IPS-15b (cell line): ENCODE measurements at regions not wholly inside any gene's neighbourhood (a gene's known extent, or its start where the extent isn't known, plus 50 kb on each side); places are given as distances from the start of the nearest gene placed in this dataset.

Experiments used
- H3K27me3 ChIP-seq: one replicate; pipeline ENCODE4 v1.6.1; 2013; ENCODE audit warnings: low read length; ENCODE audit not compliant: control insufficient read depth, insufficient read depth
- H3K36me3 ChIP-seq: one replicate; pipeline ENCODE4 v1.6.1; 2013; ENCODE audit warnings: low read length; ENCODE audit not compliant: control insufficient read depth, insufficient read depth
- H3K4me1 ChIP-seq: one replicate; pipeline ENCODE4 v1.6.1; 2013; ENCODE audit warnings: mild to moderate bottlenecking, low read length; ENCODE audit not compliant: control insufficient read depth, insufficient read depth
- H3K4me3 ChIP-seq: one replicate; pipeline ENCODE4 v1.5.1; 2013; ENCODE audit warnings: low read depth, low read length
- H3K9ac ChIP-seq: one replicate; pipeline ENCODE4 v1.6.1; 2013; ENCODE audit warnings: low read depth, mild to moderate bottlenecking, low read length
- H3K9me3 ChIP-seq: one replicate; pipeline ENCODE4 v1.6.1; 2013; ENCODE audit warnings: mild to moderate bottlenecking, low read length; ENCODE audit not compliant: control insufficient read depth, insufficient read depth

DNA sequence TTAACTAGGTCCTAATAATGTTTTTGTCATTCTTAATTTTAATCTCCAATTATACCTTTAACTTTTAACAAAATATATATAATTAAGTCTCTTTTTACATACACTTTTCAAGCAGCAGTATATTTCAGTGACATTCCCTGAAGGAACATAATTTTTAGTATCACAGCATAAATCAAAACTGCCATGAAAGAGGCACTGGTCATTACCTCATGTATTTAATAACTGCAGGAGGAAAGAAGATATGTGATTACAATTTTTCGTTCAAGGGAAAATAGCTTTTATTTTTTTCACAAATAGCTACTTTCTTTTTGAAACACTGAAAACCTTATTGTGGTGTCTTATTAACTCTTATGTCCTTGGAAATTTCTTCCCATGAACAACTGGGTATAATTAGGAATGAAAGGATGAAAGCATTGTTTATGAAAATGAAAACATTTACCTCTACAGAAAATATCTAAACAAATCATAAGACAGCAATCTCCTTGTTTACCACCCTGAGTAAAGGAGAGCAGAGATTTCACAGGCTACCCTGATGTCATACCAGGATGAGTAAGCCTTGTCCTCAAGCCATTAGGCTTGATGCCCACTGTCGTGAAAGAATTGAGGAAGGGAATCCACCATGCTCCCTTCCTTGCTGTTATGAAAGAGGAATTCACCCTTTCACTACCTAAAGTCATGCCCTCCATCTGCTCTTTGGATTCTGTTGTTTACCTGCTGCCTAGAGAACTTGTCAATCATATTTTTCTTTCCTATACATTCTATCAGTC is 877.2 kb upstream of the PCDH20 start:
- H3K9ac ChIP-seq = no peak overlapping the region
- H3K4me3 ChIP-seq = no peak overlapping the region
- H3K27me3 ChIP-seq = no peaks in the 10 kb centered on the region
- H3K36me3 ChIP-seq = no peaks in the 10 kb centered on the region
- H3K9me3 ChIP-seq = no peaks in the 10 kb centered on the region
- H3K4me1 ChIP-seq = no peaks in the 10 kb centered on the region

DNA sequence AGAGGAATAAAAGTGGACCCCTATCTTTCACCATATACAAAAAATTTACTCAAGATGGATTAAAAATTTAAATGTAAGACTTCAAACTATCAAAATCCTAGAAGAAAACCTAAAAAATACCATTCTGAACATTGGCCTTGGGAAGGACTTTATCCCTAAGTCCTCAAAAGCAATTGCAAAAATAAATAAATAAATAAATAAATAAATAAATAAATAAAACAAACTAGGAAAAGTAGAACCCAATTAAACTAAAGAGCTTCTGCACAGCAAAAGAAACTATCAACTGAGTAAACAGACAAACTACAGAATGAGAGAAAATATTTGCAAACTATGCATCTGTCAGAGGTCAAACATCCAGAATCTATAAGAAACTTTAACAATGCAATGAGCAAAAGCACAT is 874.9 kb upstream of the PCDH20 start:
- no peaks in the 10 kb centered on the region for H3K9me3 ChIP-seq
- no peaks in the 10 kb centered on the region for H3K4me1 ChIP-seq
- H3K4me3 ChIP-seq = no peak overlapping the region
- no peaks in the 10 kb centered on the region for H3K36me3 ChIP-seq
- no peaks in the 10 kb centered on the region for H3K27me3 ChIP-seq
- no peak overlapping the region for H3K9ac ChIP-seq

DNA sequence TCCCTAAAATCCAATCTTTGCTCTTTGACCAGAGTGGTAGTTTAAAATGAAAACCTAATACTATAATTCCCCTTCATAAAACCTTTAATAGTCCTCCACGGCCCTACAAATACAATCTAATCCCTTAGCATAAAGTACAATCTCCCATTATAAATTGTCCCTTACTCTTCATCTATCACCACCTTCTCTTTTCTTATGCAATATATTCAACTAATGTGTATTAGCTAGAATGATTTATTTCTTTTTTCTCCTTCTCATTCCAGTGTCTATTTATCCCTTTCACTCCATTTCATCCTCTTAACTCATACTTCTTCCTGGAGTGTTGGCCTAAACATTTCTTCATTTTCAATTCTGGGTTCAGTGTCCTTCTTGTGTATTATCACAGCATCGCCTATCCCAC is 872.1 kb upstream of the PCDH20 start:
- Histone ChIP-seq H3K36me3 (no peaks in the 10 kb centered on the region), H3K9me3 (no peaks in the 10 kb centered on the region), H3K4me1 (no peaks in the 10 kb centered on the region), H3K27me3 (no peaks in the 10 kb centered on the region), H3K4me3 (no peak overlapping the region), H3K9ac (no peak overlapping the region)

DNA sequence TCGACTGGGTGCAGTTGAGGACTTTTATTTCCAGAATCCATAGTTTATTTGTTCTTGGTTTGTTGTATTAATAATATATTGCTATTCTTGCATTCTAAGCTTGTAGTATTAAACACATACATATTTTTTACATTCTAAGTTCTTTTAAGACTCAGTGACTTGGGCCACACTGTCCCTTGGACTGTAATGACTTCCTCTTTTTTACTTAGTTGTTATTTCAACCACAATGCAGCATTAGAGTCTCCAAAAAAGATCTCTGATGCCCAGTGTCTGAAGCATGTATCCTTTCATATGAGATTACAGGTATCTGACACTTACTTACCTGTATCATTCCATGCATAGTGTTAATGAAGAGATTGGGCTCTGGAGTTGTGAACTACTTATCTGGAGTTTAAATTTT is 864.9 kb upstream of the PCDH20 start:
- Histone ChIP-seq H3K9ac (no peak overlapping the region), H3K9me3 (no peaks in the 10 kb centered on the region), H3K36me3 (no peaks in the 10 kb centered on the region), H3K27me3 (no peaks in the 10 kb centered on the region), H3K4me3 (no peak overlapping the region), H3K4me1 (no peaks in the 10 kb centered on the region)

DNA sequence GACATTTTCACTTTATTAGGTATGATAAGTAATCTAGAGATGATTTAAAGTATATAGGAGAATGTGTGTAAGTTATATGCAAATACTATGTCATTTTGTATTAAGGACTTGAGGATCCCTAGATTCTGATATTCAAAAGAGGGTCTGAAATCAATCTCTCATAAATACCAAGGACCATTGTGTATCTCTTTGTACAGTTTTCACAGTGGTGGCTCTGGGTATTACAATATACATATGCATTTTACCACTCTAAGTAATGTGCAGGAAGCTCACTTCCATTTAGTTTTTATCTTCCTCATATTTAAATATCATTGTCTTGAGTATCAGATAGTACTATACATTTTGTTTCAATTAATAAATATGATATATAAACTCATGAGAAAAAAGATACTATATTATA is 862.6 kb upstream of the PCDH20 start:
- Histone ChIP-seq H3K36me3 (no peaks in the 10 kb centered on the region), H3K27me3 (no peaks in the 10 kb centered on the region), H3K9ac (no peak overlapping the region), H3K9me3 (no peaks in the 10 kb centered on the region), H3K4me3 (no peak overlapping the region), H3K4me1 (no peaks in the 10 kb centered on the region)

DNA sequence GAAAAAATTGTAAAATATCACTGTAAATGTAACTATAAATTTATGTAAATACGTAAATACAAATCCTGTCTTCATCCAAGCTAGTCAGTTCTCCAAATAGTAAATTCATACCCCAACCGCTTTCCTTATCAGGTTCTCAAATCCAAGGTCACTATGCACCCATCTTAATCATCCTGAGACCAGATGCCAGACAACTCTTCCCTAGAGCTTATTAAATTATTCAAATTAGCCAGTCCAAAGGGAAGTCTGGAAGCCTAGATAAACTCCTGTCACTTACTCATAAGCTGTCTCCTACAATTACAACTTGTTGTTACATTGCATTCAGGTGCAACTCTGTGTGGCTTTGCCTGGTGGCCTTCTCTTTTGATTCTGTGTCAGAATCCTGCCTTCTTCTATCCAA is 836.1 kb upstream of the PCDH20 start:
- no peak overlapping the region for H3K9ac ChIP-seq
- no peaks in the 10 kb centered on the region for H3K27me3 ChIP-seq
- no peaks in the 10 kb centered on the region for H3K9me3 ChIP-seq
- H3K4me1 ChIP-seq = no peaks in the 10 kb centered on the region
- no peaks in the 10 kb centered on the region for H3K36me3 ChIP-seq
- H3K4me3 ChIP-seq = no peak overlapping the region

DNA sequence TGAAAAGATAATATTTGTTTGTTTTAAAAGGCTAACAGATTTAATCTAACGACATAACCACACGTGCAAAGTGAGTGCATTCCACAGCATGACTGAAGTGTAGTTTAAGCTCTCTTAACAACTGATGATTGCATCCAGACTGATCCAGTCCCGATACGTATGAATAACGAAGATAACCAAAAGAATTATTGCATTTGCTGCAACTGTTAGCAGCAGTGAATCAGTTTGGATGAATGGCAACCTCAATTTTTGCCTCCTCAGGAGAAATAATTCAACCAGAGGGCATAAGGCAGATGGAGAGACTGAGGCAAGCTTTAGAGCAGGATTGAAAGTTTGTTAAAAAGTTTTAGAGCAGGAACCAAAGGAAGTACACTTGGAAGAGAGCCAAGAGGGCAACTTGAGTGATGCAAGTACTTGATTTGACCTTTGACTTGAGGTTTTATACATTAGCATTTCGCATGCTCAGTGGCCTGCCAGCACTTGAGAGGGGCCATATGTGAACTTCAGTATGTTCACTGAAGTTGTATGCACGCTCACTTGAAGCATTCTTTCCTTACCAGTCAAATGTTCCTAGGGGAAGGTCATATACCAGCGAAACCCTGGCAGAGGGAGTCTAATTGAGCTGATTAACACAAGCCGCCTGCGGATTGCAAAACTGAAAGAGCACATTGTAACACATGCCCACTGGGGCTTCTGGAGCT is 835.0 kb upstream of the PCDH20 start:
- Histone ChIP-seq H3K27me3 (no peaks in the 10 kb centered on the region), H3K36me3 (no peaks in the 10 kb centered on the region), H3K4me1 (no peaks in the 10 kb centered on the region), H3K9me3 (no peaks in the 10 kb centered on the region), H3K9ac (no peak overlapping the region), H3K4me3 (no peak overlapping the region)

DNA sequence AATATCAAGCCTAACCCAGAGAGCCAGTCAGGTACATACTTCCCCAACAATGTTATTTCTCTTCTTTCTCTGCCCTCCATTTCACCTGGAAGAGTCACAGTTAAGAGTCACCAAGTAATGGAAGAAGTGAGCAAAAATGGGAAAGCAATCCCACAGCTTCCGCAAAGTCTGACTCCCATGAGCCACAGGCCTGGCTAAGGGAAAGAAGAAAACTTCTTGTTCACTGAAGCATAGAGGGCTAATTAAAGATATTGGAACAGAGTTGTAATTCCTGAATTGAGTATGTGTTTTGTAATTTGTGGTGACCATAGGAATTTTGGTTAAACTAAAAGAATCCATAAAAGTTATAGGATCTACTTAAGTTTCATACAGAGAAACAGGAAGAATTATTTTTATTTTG is 830.9 kb upstream of the PCDH20 start:
- Histone ChIP-seq H3K9me3 (no peaks in the 10 kb centered on the region), H3K4me1 (no peaks in the 10 kb centered on the region), H3K9ac (no peak overlapping the region), H3K4me3 (no peak overlapping the region), H3K27me3 (no peaks in the 10 kb centered on the region), H3K36me3 (no peaks in the 10 kb centered on the region)

DNA sequence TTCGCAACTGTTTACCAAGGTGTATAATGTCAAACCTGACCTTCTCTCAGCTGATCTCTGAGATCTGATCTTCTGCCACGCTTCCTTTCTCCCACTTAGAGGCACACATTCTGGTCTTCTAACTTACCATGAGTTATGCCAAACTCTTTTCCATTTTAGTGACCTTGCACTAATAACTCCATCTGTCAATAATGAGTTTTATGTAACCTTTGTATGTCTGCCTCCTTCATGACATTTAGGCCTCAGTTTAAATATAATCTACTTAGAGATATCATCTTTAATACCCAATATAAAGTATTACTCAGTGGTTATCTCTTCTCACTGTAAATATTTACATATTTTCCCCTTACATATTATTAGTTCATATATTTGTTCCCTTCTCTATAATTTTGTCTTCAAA is 827.5 kb upstream of the PCDH20 start:
- Histone ChIP-seq H3K4me1 (no peaks in the 10 kb centered on the region), H3K36me3 (no peaks in the 10 kb centered on the region), H3K9me3 (no peaks in the 10 kb centered on the region), H3K27me3 (no peaks in the 10 kb centered on the region), H3K4me3 (no peak overlapping the region), H3K9ac (no peak overlapping the region)

DNA sequence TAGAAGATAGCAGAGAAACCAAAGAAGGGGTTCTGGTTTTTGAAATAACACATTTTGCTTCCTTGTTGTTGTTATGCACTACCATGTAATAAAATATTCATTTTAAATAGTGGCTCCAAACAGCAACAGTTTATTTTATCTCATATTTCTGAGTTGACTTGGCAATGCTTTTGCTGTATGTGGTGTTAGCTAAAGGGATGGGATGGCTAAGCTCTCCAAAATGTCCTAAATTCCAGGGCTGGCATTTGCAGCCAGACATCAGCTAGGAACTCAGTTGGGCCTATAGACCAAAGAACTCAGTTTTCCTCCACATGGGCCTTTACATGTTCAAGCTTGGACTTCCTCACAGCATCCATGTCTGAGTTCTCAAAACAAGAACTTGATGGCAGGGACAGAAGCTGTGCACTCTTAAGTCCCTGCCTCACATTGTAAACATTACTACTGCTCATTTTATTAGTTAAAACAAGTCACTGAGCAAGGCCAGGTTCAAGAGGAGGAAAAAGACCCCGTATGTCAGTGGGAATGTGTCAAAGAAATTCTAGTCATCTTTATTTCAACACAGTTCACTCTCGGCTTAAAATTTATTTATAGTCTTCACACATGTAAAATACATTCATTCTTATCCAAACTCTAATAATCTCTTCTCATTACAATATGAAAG is 819.3 kb upstream of the PCDH20 start:
- no peaks in the 10 kb centered on the region for H3K4me1 ChIP-seq
- no peaks in the 10 kb centered on the region for H3K9me3 ChIP-seq
- no peaks in the 10 kb centered on the region for H3K36me3 ChIP-seq
- no peak overlapping the region for H3K9ac ChIP-seq
- no peaks in the 10 kb centered on the region for H3K27me3 ChIP-seq
- H3K4me3 ChIP-seq = no peak overlapping the region

DNA sequence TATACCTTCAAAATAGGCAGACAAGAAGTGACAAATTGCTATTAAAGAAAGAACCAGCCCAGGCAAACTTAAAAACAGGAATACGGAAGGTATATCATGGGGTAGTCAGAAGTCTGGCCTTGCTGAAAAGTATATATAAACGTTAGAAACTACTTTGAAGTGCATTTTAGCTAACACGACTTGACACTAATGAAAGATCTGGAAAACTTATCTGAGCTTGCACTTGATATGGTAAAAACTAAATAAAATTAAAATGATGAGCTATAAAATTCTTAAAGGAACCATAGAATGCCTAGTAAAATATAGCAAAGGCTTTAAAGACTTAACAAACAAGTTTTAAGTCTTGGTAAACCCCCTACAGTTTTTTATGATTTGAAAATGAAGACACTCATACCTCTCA is 795.3 kb upstream of the PCDH20 start:
- Histone ChIP-seq H3K4me1 (no peaks in the 10 kb centered on the region), H3K9ac (no peak overlapping the region), H3K4me3 (no peak overlapping the region), H3K36me3 (no peaks in the 10 kb centered on the region), H3K9me3 (no peaks in the 10 kb centered on the region), H3K27me3 (no peaks in the 10 kb centered on the region)

DNA sequence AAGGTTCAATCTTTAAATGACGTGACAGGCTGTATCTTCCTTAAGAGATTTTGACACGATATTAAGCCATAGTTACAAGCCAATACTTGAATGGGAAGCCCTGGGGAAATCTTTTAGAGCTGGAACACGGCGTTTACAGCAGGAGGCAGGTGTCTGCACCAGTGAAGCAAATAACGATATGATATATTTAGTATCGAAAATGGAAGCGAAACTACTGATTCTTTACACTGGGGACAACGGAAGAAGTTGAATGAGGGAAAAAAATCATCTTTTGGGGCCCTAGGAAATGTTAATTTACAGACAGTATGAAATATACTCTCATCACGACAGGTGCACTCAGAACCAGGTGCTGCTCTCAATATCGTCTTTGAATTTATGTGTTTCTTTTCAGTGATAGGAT is 793.9 kb upstream of the PCDH20 start:
- H3K9ac ChIP-seq = no peak overlapping the region
- H3K4me1 ChIP-seq = no peaks in the 10 kb centered on the region
- no peaks in the 10 kb centered on the region for H3K27me3 ChIP-seq
- H3K9me3 ChIP-seq = no peaks in the 10 kb centered on the region
- H3K36me3 ChIP-seq = no peaks in the 10 kb centered on the region
- H3K4me3 ChIP-seq = no peak overlapping the region
